Hepatocyte (in vitro differentiated cells): ENCODE measurements at regions not wholly inside any gene's neighbourhood (a gene's known extent, or its start where the extent isn't known, plus 50 kb on each side); places are given as distances from the start of the nearest gene placed in this dataset.

Experiments
- DNase-seq: peaks from one replicate; pipeline ENCODE4 v3.0.0-alpha.2; 2016; ENCODE audit warnings: low spot score
- H2AFZ ChIP-seq: fragments of 200-600 bp; sonication (generic); 2 replicates; pipeline ENCODE4 v1.6.0; 2016; ENCODE audit warnings: antibody characterized with exemption, mild to moderate bottlenecking
- H3K27ac ChIP-seq: fragments of 200-600 bp; sonication (generic); 2 replicates; pipeline ENCODE4 v1.5.1; 2016; ENCODE audit warnings: mild to moderate bottlenecking
- H3K27me3 ChIP-seq: fragments of 200-600 bp; sonication (generic); 2 replicates; pipeline ENCODE4 v1.6.1; 2016
- H3K36me3 ChIP-seq: fragments of 200-600 bp; sonication (generic); replicated peaks from 2 replicates; pipeline ENCODE4 v1.5.1; 2016; ENCODE audit warnings: low read depth; ENCODE audit not compliant: insufficient read depth
- H3K4me1 ChIP-seq: fragments of 200-600 bp; sonication (generic); 2 replicates; pipeline ENCODE4 v1.5.1; 2016; ENCODE audit warnings: mild to moderate bottlenecking, moderate library complexity; ENCODE audit not compliant: insufficient read depth
- H3K4me2 ChIP-seq: fragments of 200-600 bp; sonication (generic); 2 replicates; pipeline ENCODE4 v1.6.0; 2016
- H3K4me3 ChIP-seq: fragments of 200-600 bp; sonication (generic); 2 replicates; pipeline ENCODE4 v1.5.1; 2016; ENCODE audit warnings: mild to moderate bottlenecking
- H3K79me2 ChIP-seq: fragments of 200-600 bp; sonication (generic); 2 replicates; pipeline ENCODE4 v1.6.0; 2017; ENCODE audit warnings: mild to moderate bottlenecking
- H3K9me2 ChIP-seq: fragments of 200-600 bp; sonication (generic); replicated peaks from 2 replicates; pipeline ENCODE4 v1.6.0; 2017; ENCODE audit warnings: mild to moderate bottlenecking; ENCODE audit not compliant: insufficient read depth
- H3K9me3 ChIP-seq: fragments of 200-600 bp; sonication (generic); 2 replicates; pipeline ENCODE4 v1.5.1; 2016; ENCODE audit warnings: low read depth, mild to moderate bottlenecking
- H4K20me1 ChIP-seq: fragments of 200-600 bp; sonication (generic); 2 replicates; pipeline ENCODE4 v1.6.0; 2016; ENCODE audit warnings: mild to moderate bottlenecking; ENCODE audit not compliant: insufficient read depth, poor library complexity, severe bottlenecking
- EZH2 ChIP-seq: fragments of 200-600 bp; sonication (generic); IDR thresholded peaks from 2 replicates; pipeline ENCODE4 v1.6.1; 2016; ENCODE audit warnings: antibody characterized with exemption, mild to moderate bottlenecking, borderline replicate concordance
- EZH2phosphoT487 ChIP-seq: fragments of 200-600 bp; sonication (generic); IDR thresholded peaks from one replicate; pipeline ENCODE4 v1.6.1; 2018; ENCODE audit warnings: antibody characterized with exemption, mild to moderate bottlenecking, low read depth, moderate library complexity; ENCODE audit not compliant: unreplicated experiment, severe bottlenecking
- WGBS: methylation state at CpG from one replicate; pipeline ENCODE4 v1.1.6; 2016; ENCODE audit warnings: low lambda C conversion rate; ENCODE audit errors: missing lambda C conversion rate; 5-methylcytosine and 5-hydroxymethylcytosine counted together
- TF ChIP-seq, protein P1 (sequence below): fragments of 200-600 bp; sonication (generic); IDR thresholded peaks from 2 replicates; pipeline ENCODE4 v1.5.1; 2016; ENCODE audit warnings: antibody characterized with exemption, mild to moderate bottlenecking; ENCODE audit not compliant: poor library complexity

DNA sequence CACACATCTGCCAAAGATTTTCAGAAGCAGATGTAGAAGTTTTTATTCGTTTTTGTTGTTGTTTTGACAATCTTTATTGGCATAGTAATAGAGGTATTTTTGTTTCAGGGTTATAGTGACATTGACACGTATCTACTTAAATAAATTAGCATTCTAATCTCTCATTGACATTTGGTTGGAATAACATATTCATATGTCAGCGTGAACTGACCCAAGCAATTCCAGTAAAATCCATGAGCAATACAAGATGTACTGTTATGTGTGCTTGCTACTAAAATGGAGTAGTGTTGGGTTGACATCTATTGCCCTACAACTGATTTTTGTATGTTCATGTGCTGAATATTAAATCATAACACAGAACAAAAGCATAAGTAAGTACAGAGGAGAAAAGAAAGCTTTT lies 284.4 kb upstream of the SMC2 start:
- DNase-seq, result no peak
- Histone ChIP-seq H3K9me3 (no peaks in the 10 kb centered on the region), H3K79me2 (no peaks in the 10 kb centered on the region), H3K36me3 (no peaks in the 10 kb centered on the region), H3K4me2 (no peak overlapping the region), H3K27me3 (no peaks in the 10 kb centered on the region), H3K4me3 (no peak overlapping the region), H3K9me2 (no peaks in the 10 kb centered on the region), H2AFZ (no peak overlapping the region), H4K20me1 (no peaks in the 10 kb centered on the region), H3K27ac (no peak overlapping the region), H3K4me1 (no peaks in the 10 kb centered on the region)
- WGBS, result 72% methylated on average over 3 of the region's 3 CpGs
- TF ChIP-seq EZH2 (no peak), EZH2phosphoT487 (no peak)
- TF ChIP-seq, protein P1, sequence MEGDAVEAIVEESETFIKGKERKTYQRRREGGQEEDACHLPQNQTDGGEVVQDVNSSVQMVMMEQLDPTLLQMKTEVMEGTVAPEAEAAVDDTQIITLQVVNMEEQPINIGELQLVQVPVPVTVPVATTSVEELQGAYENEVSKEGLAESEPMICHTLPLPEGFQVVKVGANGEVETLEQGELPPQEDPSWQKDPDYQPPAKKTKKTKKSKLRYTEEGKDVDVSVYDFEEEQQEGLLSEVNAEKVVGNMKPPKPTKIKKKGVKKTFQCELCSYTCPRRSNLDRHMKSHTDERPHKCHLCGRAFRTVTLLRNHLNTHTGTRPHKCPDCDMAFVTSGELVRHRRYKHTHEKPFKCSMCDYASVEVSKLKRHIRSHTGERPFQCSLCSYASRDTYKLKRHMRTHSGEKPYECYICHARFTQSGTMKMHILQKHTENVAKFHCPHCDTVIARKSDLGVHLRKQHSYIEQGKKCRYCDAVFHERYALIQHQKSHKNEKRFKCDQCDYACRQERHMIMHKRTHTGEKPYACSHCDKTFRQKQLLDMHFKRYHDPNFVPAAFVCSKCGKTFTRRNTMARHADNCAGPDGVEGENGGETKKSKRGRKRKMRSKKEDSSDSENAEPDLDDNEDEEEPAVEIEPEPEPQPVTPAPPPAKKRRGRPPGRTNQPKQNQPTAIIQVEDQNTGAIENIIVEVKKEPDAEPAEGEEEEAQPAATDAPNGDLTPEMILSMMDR, result no peak

DNA sequence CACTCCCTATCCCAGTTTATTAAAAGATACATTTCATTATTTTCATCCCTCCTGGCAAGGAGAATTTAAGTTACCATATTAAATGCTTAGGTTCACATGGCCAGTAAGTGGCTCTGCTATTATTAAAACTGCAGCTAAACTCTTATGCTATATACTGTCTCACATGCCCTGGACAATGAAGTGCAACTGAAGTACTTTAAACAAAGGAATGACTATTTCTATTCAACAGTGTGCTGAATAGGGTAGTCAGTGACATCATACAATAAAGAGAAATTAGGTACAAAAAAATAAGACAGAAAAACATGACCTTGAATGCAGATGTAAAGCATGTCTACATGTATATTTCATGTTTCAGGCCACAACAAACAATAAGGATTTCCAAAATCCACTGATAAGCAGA lies 282.6 kb upstream of the SMC2 start:
- H3K27ac ChIP-seq, result no peak overlapping the region
- H3K36me3 ChIP-seq, result no peaks in the 10 kb centered on the region
- no peaks in the 10 kb centered on the region for H3K79me2 ChIP-seq
- TF ChIP-seq EZH2phosphoT487 (no peak), EZH2 (no peak)
- TF ChIP-seq, protein P1, result no peak
- H4K20me1 ChIP-seq, result no peaks in the 10 kb centered on the region
- no peaks in the 10 kb centered on the region for H3K4me1 ChIP-seq
- no peak overlapping the region for H3K4me2 ChIP-seq
- no peaks in the 10 kb centered on the region for H3K9me2 ChIP-seq
- no peaks in the 10 kb centered on the region for H3K9me3 ChIP-seq
- H3K27me3 ChIP-seq, result no peaks in the 10 kb centered on the region
- H2AFZ ChIP-seq, result no peak overlapping the region
- no peak for DNase-seq
- no peak overlapping the region for H3K4me3 ChIP-seq

DNA sequence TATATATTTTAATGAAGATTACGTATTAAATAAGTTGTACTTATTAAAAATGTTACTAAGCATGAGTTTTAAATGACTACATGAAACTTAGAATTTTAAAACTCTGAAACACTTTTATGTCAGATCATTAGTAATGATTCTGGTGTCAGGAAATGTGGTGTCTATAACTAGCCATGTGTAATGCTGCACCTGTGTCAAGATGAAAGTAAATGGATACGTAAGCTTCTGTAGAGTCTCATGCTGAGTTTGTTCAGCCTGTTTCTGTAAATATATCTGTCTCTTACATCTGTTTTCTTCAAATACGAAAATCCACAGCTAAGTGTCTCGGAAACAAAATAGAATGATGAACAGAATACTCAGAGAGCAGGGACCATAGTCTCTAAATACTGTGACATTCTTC lies 278.0 kb upstream of the SMC2 start:
- WGBS, result 78% methylated on average over 4 of the region's 4 CpGs
- no peak overlapping the region for H3K27ac ChIP-seq
- TF ChIP-seq EZH2phosphoT487 (no peak), EZH2 (no peak)
- TF ChIP-seq, protein P1, result no peak
- H3K4me2 ChIP-seq, result no peak overlapping the region
- H3K36me3 ChIP-seq, result no peaks in the 10 kb centered on the region
- no peaks in the 10 kb centered on the region for H3K9me2 ChIP-seq
- no peak for DNase-seq
- no peak overlapping the region for H3K4me3 ChIP-seq
- no peaks in the 10 kb centered on the region for H3K4me1 ChIP-seq
- no peak overlapping the region for H2AFZ ChIP-seq
- H3K9me3 ChIP-seq, result no peaks in the 10 kb centered on the region
- H3K27me3 ChIP-seq, result no peaks in the 10 kb centered on the region
- no peaks in the 10 kb centered on the region for H4K20me1 ChIP-seq
- no peaks in the 10 kb centered on the region for H3K79me2 ChIP-seq

DNA sequence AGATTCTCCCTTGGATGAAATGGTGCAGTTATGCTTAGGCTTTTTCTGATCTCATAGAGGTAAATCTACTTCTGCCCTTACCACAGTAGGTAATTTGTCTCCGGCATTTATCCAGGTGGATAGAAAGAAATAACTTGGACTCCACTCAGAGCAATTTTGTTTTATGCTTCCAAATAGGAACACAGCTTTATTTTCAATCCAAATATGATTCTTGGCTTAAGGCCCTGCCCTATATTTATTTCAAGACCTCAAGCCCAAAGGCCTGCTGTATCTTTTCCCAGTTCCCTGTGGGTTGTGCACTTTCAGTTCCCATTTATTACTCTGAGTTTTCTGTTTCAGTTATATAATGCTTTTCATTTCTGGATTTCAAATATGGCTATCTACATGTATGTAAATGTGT lies 274.2 kb upstream of the SMC2 start:
- no peaks in the 10 kb centered on the region for H3K36me3 ChIP-seq
- no peak overlapping the region for H2AFZ ChIP-seq
- WGBS, result 93% methylated on average over 1 of the region's 1 CpG
- no peak for DNase-seq
- H3K4me2 ChIP-seq, result no peak overlapping the region
- H3K4me1 ChIP-seq, result no peaks in the 10 kb centered on the region
- H3K9me2 ChIP-seq, result no peaks in the 10 kb centered on the region
- H4K20me1 ChIP-seq, result no peaks in the 10 kb centered on the region
- no peaks in the 10 kb centered on the region for H3K79me2 ChIP-seq
- H3K27me3 ChIP-seq, result no peaks in the 10 kb centered on the region
- TF ChIP-seq EZH2 (no peak), EZH2phosphoT487 (no peak)
- TF ChIP-seq, protein P1, result no peak
- no peak overlapping the region for H3K27ac ChIP-seq
- no peak overlapping the region for H3K4me3 ChIP-seq
- no peaks in the 10 kb centered on the region for H3K9me3 ChIP-seq
